GM21515 (cell line): ENCODE measurements at regions not wholly inside any gene's neighbourhood (a gene's known extent, or its start where the extent isn't known, plus 50 kb on each side); places are given as distances from the start of the nearest gene placed in this dataset.

ENCODE experiments used
- ATAC-seq: cut with Tn5 transposase; IDR thresholded peaks from one replicate; pipeline ENCODE4 v1.9.1; 2021; ENCODE audit not compliant: unreplicated experiment

DNA sequence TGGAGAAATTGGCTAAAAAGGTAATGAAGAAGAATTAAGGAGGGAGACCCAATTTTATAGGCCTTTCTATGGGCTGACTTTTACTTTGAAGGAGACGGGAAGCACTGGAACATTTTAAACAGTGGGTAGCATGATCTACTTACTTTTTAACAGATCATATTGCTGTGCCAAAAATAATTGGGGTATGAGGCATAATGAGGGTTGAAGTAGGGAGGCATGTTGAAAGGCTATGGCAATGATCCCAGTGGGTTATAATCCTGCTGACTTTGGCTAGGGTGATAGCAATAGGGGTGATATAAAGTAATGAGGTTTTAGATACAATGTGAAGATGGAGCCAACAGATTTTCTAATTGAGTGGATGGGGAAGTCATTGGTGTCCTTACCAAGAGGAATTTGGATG is 73.2 kb downstream of the GPR37 start:
- no peak for ATAC-seq

DNA sequence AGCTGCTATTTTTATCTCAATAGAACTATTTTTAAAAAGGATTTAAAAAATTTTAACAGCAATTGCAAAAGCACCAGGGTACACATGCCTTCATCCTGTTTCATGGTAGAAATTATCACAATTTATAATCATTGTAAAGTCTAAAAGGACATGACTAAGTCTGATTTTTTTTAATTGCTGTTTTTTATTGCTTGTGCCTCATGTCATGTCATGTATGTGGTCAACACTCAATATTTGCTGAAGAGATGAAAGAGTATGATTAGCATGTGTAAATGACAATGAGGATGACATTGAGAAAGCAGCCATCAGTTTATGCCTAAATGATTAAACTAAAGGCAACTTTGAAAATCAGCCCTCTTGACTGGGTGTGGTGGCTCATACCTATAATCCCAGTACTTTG is 74.8 kb downstream of the GPR37 start:
- no peak for ATAC-seq

- ATAC-seq, result no peak
Observed at GRCh38 chr7:124689931-124690330, 75.7 kb downstream of the GPR37 start.

DNA sequence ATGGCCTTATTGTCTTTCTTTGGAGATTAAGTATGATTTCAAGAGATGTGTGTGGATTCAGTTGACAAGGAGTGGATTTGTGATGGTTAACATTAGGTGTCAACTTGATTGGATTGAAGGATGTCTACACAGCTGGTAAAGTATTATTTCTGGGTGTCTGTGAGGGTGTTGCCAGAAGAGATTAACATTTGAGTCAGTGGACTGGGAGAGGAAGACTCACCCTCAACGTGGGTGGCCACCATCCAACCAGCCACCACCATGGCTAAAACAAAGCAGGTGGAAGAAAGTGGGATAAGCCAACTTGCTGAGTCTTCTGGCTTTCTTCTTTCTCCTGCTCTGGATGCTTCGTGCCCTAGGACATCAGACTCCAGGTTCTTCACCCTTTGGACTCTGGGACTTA is 76.1 kb downstream of the GPR37 start:
- ATAC-seq, result no peak

GRCh38 chr7:124688991-124689390 is 76.6 kb downstream of the GPR37 start:
- ATAC-seq, result no peak

DNA sequence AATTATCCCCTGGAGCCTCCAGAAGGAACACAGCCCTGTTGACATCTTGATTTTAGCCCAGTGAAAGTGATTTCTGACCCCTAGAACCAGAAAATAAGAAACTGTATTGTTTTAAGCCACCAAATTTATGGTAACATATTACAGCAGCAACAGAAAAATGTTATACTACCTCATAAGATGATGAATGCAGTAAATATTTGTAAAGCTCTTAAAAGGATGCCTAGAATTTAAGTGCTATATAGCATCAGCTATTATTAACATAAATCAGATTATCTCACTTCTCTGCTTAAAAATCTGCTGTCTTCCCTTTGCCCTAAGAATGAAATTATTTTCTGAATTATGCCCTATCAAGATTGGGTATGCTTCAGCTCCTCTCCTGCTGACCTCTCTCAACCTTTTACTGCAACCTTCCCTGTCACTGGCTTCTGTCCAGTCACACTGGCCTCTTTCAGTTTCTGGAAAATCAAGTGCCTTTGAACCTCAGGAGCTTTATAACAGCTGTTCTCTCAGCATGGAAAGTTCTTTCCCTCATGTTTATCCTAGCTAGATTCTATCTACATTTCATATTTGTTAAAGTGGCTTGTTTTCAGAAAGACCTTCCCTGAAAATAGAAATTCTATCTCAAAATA is 78.9 kb downstream of the GPR37 start:
- ATAC-seq, result no peak

- no peak for ATAC-seq
Observed at GRCh38 chr7:124681946-124682345, 83.6 kb downstream of the GPR37 start.

DNA sequence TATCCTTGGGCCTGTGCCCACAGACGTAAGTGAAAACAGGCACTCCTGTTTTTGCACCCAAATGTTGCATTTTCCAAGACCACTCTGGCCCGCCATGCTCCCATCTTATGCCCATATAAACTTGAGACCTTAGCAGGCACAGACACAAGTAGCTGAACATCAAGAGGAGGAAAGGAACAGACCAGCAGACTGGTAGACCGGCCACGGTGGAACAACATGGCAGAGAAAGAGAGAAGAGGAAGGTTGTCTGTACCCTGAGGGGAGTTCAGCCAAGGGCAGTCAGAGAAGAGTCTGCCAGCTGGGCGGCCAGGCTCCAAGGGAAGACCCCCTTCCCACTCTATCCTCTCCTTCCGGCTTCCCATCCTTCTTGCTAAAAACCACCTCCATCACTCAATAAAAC is 85.3 kb downstream of the GPR37 start:
- ATAC-seq, result no peak

- ATAC-seq, result no peak
Observed at GRCh38 chr7:124679586-124680225, 85.9 kb downstream of the GPR37 start.

DNA sequence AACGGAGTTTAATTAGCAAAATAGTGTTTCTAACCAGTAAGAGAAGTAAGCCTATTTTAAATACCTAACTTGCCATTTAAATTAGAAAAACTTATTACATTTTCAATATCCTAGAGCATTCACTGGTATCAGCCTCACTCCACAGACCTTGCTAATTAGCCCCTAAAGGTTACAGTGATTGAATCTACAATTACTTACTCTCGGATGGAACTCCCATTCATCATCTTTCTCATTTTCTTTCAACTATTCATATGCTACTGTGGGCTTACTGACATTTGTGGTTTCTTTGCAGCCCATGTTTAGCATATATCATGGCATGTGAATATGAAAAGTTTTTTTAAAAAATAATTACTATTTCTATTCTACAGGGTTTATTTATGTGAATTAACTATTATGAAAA is 86.4 kb downstream of the GPR37 start:
- ATAC-seq, result no peak

GRCh38 chr7:124674451-124674850 is 91.1 kb downstream of the GPR37 start:
- ATAC-seq, result no peak

DNA sequence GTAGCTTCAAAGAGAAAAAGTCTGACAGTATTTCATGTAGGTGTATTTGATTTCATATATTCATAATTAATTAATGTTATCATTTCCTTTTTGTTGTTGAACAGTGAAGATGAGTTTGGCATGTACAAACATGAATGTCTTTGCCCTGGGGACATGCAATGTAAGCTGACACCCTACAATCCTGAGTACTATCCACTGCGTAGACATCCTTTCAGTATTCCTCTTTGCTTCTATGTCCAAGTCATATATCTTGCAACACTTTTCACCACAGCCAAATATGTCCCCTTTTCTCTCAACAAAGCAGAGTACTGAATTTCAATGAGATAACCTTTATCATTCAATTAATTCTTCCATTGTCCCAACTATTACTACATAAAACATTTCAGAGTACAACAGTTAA is 93.6 kb downstream of the GPR37 start:
- ATAC-seq, result no peak

DNA sequence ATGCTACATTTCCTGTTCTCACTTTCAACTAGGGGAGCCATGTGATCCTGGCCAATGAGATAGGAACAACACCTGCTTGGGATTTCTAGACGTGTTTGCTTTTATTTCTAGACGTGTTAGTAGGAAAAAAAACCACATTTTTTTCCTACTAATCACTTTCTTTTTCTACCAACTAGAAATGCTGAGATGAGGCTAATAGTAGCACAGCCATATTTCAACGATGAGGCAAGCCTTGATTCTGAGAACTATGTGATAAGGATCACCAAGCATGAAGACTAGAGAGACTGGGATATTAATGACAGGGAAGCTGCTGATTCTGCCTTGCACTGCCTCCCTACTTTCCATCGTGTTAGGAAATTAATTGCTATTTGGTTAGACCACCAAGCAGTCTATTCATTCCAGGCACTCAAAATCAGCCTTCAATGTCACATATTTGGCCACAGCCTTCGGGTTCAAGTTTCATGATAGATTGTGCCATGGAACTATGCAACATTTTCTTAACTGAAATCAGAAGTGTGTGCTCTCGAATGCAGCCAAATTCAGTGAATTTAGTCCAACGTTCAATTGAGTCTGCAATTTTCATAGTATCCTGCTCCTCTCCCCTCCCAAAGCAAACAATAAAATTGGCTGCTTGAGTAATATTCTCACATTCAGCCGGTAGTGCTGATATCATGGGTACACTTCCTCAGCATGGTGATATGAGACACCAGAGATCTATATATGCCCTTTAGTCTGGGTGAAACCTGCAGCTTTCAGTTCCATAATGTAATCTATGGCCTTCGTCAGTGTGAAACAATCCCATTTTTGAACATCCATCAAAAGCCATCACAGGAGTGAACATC is 98.1 kb downstream of the GPR37 start:
- no peak for ATAC-seq

DNA sequence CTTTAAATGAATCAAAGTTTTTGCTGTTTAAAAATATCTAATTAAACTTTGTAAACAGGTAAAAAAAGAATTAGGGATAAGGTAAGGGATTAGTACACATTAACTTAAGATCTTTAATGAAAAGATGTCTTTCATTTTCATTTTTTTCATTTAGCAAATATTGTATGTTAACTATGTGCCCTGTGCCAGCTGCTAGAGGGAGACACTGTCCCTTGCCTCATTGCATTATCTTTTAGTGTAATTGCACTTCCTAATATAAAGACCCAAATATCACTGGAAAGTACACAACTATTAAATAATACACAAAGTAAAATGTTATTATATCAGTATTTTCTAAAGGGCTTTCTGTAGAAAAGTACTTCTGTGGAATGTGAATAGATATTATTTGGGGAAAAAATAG is 102.7 kb downstream of the GPR37 start:
- no peak for ATAC-seq

- ATAC-seq, result no peak
Observed at GRCh38 chr7:124662372-124662771, 103.2 kb downstream of the GPR37 start.

- no peak for ATAC-seq
Observed at GRCh38 chr7:124655990-124656389, 109.6 kb downstream of the GPR37 start.

DNA sequence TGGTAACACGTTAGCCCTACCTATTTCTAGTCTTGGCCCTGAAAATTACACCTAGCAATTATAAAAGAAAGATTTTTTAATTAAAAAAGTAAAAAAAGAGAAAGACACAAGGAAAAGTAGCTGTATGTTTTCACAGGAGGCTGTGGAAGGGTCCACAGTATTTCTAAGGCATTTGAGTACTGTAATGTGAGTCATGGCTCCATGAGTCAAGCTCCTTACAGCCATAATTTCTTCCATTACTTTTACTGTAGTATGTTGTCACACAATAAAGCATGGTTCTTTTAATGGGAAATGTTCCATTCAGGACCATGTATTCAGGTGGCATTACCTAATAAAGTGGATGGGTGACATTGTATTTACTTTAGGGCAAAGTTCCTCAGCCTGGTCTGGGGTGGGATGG is 113.4 kb downstream of the GPR37 start:
- ATAC-seq, result no peak

DNA sequence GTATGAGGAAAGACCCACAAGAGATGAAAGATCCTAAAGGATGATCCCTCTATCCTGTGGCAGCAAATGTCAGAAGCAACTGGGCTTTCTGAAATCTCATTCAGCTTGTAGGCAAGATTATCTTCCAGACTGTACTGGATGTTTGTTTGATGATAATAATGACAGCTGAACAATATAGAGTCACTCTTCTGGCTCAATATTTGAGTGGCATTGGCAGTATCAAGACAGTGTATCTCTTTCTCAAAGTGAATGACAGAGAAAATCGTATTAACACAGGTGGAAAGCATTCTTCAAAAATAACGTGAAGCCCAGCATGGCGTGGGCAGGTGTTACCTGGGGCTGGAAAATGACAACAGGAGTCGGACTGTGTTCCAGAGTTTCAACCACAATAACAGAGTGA is 114.5 kb downstream of the GPR37 start:
- ATAC-seq, result no peak

DNA sequence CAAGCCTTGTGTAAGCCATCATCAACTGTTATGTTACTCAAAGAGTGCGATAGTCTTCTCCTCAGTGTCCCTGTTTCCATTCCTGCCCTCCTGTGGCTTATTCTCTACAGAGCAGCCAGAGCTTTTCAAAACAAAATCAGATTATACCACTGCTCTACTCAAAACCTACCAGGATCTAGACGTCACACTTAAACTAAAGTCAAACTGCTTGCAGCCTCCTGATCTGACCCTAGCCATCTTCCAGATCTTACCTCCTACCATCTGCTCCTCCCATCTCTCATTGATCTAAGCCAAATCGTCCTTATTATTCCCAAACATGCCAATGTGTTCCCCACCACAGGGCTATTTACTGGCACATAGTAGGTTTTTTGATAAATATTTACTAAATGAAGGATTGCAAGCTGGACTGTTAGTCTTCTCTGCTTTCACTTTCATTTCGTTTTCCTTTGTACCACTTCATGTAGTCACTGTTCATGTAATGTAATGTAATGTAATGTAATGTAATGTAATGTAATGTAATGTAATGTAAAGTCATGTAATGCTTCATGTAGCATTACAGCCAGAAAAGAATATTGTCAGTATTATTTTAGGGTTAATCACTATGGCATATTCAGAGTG is 116.1 kb downstream of the GPR37 start:
- peak; percentile 53 for ATAC-seq

DNA sequence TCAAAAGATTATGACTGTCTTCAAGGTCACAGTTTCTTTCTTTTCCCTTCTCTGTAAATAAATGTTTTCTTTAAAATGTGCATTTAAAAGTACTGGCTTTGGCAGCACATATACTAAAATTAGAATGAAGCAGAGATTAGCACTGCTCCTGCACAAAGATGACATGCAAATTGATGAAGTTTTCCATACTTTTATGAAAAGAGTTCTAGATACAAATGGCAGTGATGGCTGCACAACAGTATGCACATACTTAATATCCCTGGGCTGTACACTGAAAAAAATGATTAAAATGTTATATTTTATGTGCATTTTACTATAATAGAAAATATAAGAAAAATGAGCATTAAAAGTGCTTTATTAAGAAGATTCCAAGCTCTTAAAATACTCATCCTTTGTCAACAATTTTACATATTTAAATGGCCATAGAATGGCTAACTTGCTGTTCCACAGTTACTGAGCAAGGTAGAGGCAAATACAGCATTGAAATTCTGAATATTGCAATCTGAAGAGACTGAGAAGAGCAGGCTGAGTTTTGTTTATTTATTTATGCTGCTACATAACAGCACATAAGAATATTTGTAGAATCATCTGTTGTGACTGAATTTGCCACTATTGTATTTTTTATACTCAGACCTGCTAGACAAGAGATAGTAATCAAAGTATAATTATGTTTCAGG is 117.8 kb downstream of the GPR37 start:
- ATAC-seq, result no peak

- no peak for ATAC-seq
Observed at GRCh38 chr7:124645704-124646103, 119.9 kb downstream of the GPR37 start.
